Progenitor cell of endocrine pancreas (in vitro differentiated cells): ENCODE measurements at regions not wholly inside any gene's neighbourhood (a gene's known extent, or its start where the extent isn't known, plus 50 kb on each side); places are given as distances from the start of the nearest gene placed in this dataset.

Source experiments
- DNase-seq: peaks from one replicate; pipeline ENCODE4 v3.0.0; 2021; ENCODE audit warnings: low spot score; ENCODE audit not compliant: unreplicated experiment
- H3K27ac Mint-ChIP-seq: 2 replicates; pipeline ENCODE4 v1.8.0; 2021; ENCODE audit warnings: mild to moderate bottlenecking, moderate library complexity, mixed read lengths
- H3K27me3 Mint-ChIP-seq: 2 replicates; pipeline ENCODE4 v1.8.0; 2021; ENCODE audit warnings: mixed read lengths
- H3K36me3 Mint-ChIP-seq: 2 replicates; pipeline ENCODE4 v1.8.0; 2022; ENCODE audit warnings: mixed read lengths; ENCODE audit not compliant: insufficient read depth
- H3K4me1 Mint-ChIP-seq: 2 replicates; pipeline ENCODE4 v1.8.0; 2021; ENCODE audit warnings: low read depth, mixed read lengths
- H3K4me3 Mint-ChIP-seq: 2 replicates; pipeline ENCODE4 v1.8.0; 2021; ENCODE audit warnings: low read depth, mild to moderate bottlenecking, moderate library complexity, mixed read lengths
- H3K9me3 Mint-ChIP-seq: 2 replicates; pipeline ENCODE4 v1.8.0; 2021; ENCODE audit warnings: low read depth, mixed read lengths
- CTCF ChIP-seq: fragments of 200-600 bp; sonication (generic); IDR thresholded peaks from one replicate; pipeline ENCODE4 v1.5.0; 2021; ENCODE audit warnings: antibody characterized with exemption, mild to moderate bottlenecking; ENCODE audit not compliant: unreplicated experiment

- H3K4me3 Mint-ChIP-seq, result no peak overlapping the region
- no peak overlapping the region for H3K27ac Mint-ChIP-seq
- TF ChIP-seq CTCF, result no peak
- DNase-seq, result no peak
- peaks cover 2% of the 10 kb centered on the region for H3K4me1 Mint-ChIP-seq
- H3K9me3 Mint-ChIP-seq, result no peaks in the 10 kb centered on the region
- H3K27me3 Mint-ChIP-seq, result no peaks in the 10 kb centered on the region
- H3K36me3 Mint-ChIP-seq, result no peaks in the 10 kb centered on the region
Measured at GRCh38 chr1:103336408-103336807, 189.1 kb upstream of the RNPC3 start.

- H3K9me3 Mint-ChIP-seq, result no peaks in the 10 kb centered on the region
- no peaks in the 10 kb centered on the region for H3K27me3 Mint-ChIP-seq
- no peak overlapping the region for H3K27ac Mint-ChIP-seq
- TF ChIP-seq CTCF, result no peak
- H3K4me1 Mint-ChIP-seq, result peaks cover 5% of the 10 kb centered on the region
- H3K4me3 Mint-ChIP-seq, result no peak overlapping the region
- H3K36me3 Mint-ChIP-seq, result no peaks in the 10 kb centered on the region
- DNase-seq, result no peak
Measured at GRCh38 chr1:103333141-103333540, 192.4 kb upstream of the RNPC3 start.

- no peak overlapping the region for H3K27ac Mint-ChIP-seq
- no peaks in the 10 kb centered on the region for H3K27me3 Mint-ChIP-seq
- H3K36me3 Mint-ChIP-seq, result no peaks in the 10 kb centered on the region
- no peak overlapping the region for H3K4me3 Mint-ChIP-seq
- peaks cover 9% of the 10 kb centered on the region for H3K9me3 Mint-ChIP-seq
- peaks cover 3% of the 10 kb centered on the region for H3K4me1 Mint-ChIP-seq
- TF ChIP-seq CTCF, result no peak
- DNase-seq, result no peak
Measured at GRCh38 chr1:103327054-103327719, 198.3 kb upstream of the RNPC3 start.

- no peak for DNase-seq
- Mint-ChIP-seq H3K4me1 (peaks cover 3% of the 10 kb centered on the region), H3K9me3 (peaks cover 13% of the 10 kb centered on the region), H3K27me3 (no peaks in the 10 kb centered on the region), H3K36me3 (no peaks in the 10 kb centered on the region), H3K27ac (no peak overlapping the region), H3K4me3 (no peak overlapping the region)
- no peak for TF ChIP-seq CTCF
Measured at GRCh38 chr1:103326595-103326994, 198.9 kb upstream of the RNPC3 start.

- Mint-ChIP-seq H3K27me3 (peaks cover 41% of the 10 kb centered on the region), H3K4me1 (peaks cover 1% of the 10 kb centered on the region), H3K9me3 (no peaks in the 10 kb centered on the region), H3K36me3 (no peaks in the 10 kb centered on the region), H3K27ac (no peak overlapping the region), H3K4me3 (no peak overlapping the region)
- DNase-seq, result no peak
- no peak for TF ChIP-seq CTCF
Measured at GRCh38 chr1:103309786-103310185, 201.5 kb upstream of the COL11A1 start.
